ENCODE measurements at regions not wholly inside any gene's neighbourhood (a gene's known extent, or its start where the extent isn't known, plus 50 kb on each side); places are given as distances from the start of the nearest gene placed in this dataset.

DNA sequence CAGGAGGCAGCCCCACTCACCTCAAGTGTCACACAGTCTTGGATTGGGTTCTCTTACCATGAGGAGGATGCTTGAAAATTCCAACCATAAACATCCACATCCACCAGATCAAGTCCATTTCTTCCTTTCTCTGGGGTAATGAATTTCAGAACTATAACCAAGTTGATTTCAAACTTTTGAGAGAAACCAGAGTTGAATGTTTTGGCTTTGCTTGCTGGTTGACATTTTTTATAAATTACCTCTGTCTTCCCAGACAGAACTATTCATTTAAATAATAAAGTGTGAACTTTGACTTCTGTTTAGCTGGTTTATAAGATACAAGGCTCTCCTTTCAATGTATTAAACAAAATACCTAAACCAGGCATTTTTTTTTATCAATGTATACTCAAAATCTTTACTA, 550.7 kb downstream of the KCTD12 start:
- no peak overlapping the region for H3K4me3 ChIP-seq
- H3K27ac ChIP-seq = no peak overlapping the region
- H3K4me1 ChIP-seq (ENCODE audit: insufficient read depth) = no peaks in the 10 kb centered on the region
- H3K36me3 ChIP-seq = no peaks in the 10 kb centered on the region
- no peaks in the 10 kb centered on the region for H3K9me3 ChIP-seq
- TF ChIP-seq POLR2A (IDR thresholded peaks at IDR 0.05) = no peak
- no peak for DNase-seq
- H3K27me3 ChIP-seq = no peaks in the 10 kb centered on the region
- intact Hi-C loops (cut with DNase I) = no loop called here

DNA sequence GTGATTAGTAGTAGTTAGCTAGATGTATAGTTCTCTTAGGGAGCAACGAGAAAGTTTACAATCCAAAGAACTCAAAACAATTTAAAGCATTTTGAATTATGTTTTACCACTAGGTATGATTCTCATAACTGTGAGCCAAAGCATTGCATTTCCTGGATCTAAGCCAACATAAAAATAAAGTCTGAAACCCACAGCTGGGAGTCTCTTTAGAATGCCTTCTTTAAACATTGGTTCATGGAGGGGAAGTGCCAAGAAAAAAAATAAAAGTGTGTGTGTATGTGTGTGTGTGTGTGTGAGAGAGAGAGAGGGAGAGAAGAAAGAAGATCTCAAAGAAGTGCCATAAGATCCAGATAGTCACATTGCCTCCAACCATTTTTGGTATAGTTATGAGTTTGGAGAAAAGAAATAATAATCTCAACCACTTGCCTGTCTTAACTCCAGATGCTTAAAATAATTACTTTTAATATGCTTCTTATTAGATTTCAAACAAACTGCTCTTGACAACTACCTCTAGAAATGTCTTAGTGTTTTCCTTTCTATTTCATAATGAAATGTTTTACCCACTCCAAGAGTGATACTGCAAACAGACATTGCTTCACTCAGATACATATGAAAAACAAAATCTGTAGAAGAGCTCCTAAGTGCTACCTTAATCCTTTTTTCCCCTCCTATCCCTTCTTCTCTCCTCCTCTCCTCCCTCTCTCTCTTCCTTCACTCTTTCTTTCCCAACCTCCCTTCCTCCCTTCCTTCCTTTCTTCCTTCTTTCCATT, 554.1 kb downstream of the KCTD12 start:
- WGBS, 3 donors = 6 to 15% (median 9%) methylated on average over 1 of the region's 1 CpG

GRCh38 chr13:76330761-76331160, 555.4 kb downstream of the KCTD12 start:
- DNase-seq = no peak
- Histone ChIP-seq H3K9me3 (no peaks in the 10 kb centered on the region), H3K27me3 (no peaks in the 10 kb centered on the region), H3K4me1 (ENCODE audit: insufficient read depth) (no peaks in the 10 kb centered on the region), H3K4me3 (no peak overlapping the region), H3K36me3 (no peaks in the 10 kb centered on the region), H3K27ac (no peak overlapping the region)
- intact Hi-C loops (cut with DNase I) = no loop called here
- TF ChIP-seq EP300 (IDR thresholded peaks at IDR 0.05) = no peak
- no peak for TF ChIP-seq POLR2A (IDR thresholded peaks at IDR 0.05)
- no peak for TF ChIP-seq CTCF (IDR thresholded peaks at IDR 0.05)
- 74 to 92% (median 83%) methylated on average over 2 of the region's 2 CpGs for WGBS, 3 donors

More for the DNA sequence above, 554.1 kb downstream of the KCTD12 start:
- no peaks in the 10 kb centered on the region for H3K4me1 ChIP-seq (ENCODE audit: insufficient read depth)
- intact Hi-C loops (cut with DNase I) = no loop called here
- H3K36me3 ChIP-seq = no peaks in the 10 kb centered on the region
- no peaks in the 10 kb centered on the region for H3K9me3 ChIP-seq
- TF ChIP-seq CTCF (IDR thresholded peaks at IDR 0.05) = no peak
- no peak for TF ChIP-seq POLR2A (IDR thresholded peaks at IDR 0.05)
- TF ChIP-seq EP300 (IDR thresholded peaks at IDR 0.05) = no peak
- no peaks in the 10 kb centered on the region for H3K27me3 ChIP-seq
- H3K4me3 ChIP-seq = no peak overlapping the region
- no peak for DNase-seq
- no peak overlapping the region for H3K27ac ChIP-seq

DNA sequence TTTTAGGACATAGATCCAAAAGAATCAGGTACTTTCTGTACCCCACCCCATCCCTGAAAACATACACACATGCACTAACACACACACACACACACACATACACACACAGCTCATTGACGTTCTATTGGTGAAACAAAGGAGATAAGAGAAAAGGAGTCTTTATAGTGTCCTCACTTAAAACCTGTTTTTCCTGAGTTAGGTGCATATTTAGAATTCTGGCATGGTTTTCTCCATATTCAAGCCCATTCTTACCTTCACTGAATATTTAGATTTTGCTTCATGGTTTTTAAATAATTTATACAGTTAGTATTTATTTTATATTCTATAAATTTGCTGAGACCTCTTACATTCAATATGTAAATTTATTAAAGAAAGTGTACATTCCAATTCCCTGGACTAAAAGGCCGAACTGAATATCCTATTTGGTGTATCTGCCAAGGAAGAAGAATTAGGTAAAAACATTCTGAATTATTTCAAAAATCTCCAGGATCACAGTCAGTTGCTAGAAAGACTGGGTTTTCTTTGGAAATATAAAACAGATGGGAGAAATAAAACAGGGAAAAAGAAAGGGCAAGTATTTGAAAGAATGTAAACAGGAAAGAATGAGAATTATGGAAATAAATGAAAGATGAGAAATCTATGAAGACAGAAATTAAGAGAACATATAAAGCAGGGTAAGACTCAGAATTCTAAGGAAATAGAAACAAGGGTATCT, 556.2 kb downstream of the KCTD12 start:
- TF ChIP-seq POLR2A (IDR thresholded peaks at IDR 0.05) (no peak), CTCF (IDR thresholded peaks at IDR 0.05) (no peak), EP300 (IDR thresholded peaks at IDR 0.05) (no peak)
- H3K4me1 ChIP-seq (ENCODE audit: insufficient read depth) = no peaks in the 10 kb centered on the region
- DNase-seq = no peak
- no peaks in the 10 kb centered on the region for H3K27me3 ChIP-seq
- intact Hi-C loops (cut with DNase I) = no loop called here
- H3K4me3 ChIP-seq = no peak overlapping the region
- H3K9me3 ChIP-seq = no peaks in the 10 kb centered on the region
- H3K27ac ChIP-seq = no peak overlapping the region
- H3K36me3 ChIP-seq = no peaks in the 10 kb centered on the region
- 14 to 26% (median 18%) methylated on average over 2 of the region's 2 CpGs for WGBS, 3 donors

DNA sequence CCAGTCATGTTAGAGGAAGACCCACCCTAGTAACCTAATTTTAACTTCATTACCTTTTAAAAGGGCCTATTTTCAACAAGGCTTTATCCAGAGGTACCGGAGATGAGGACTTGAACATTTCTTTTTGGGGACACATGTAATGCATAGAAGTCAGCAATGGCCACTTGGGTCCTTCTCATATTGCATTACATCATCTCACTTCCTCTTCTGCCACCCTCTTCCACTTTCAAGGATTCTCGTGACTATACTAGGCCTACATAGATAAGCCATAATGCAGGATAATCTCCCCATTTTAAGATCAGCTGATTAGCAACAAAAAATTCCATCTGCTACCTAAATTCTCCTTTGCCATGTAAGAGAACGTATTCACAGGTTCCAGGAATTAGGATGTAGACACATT, 557.2 kb downstream of the KCTD12 start:
- no peaks in the 10 kb centered on the region for H3K36me3 ChIP-seq
- TF ChIP-seq CTCF (IDR thresholded peaks at IDR 0.05) (no peak), POLR2A (IDR thresholded peaks at IDR 0.05) (no peak), EP300 (IDR thresholded peaks at IDR 0.05) (no peak)
- DNase-seq = no peak
- H3K4me1 ChIP-seq (ENCODE audit: insufficient read depth) = no peaks in the 10 kb centered on the region
- no peaks in the 10 kb centered on the region for H3K27me3 ChIP-seq
- H3K9me3 ChIP-seq = no peaks in the 10 kb centered on the region
- no peak overlapping the region for H3K27ac ChIP-seq
- WGBS, 3 donors = 88 to 93% (median 92%) methylated on average over 3 of the region's 3 CpGs
- intact Hi-C loops (cut with DNase I) = no loop called here
- H3K4me3 ChIP-seq = no peak overlapping the region

All from ovary (tissue), 7 donors.